DND-41 (cell line): ENCODE measurements at regions not wholly inside any gene's neighbourhood (a gene's known extent, or its start where the extent isn't known, plus 50 kb on each side); places are given as distances from the start of the nearest gene placed in this dataset.

ENCODE experiments used
- ATAC-seq: fragments of 200-7000 bp; cut with Tn5 transposase; 3 replicates; pipeline ENCODE4 v1.9.1; 2021; ENCODE audit warnings: low read depth; ENCODE audit not compliant: insufficient read depth
- DNase-seq: peaks from one replicate; pipeline ENCODE4 v3.0.0-alpha.2; 2020
- H2AFZ ChIP-seq: 2 replicates; pipeline ENCODE4 v1.6.0; 2012; ENCODE audit warnings: low read depth, low read length
- H3K27ac ChIP-seq: 2 replicates; pipeline ENCODE4 v1.5.1; 2012; ENCODE audit warnings: low read length, inconsistent platforms
- H3K27me3 ChIP-seq: fragments of 200-600 bp; sonication (generic); 2 replicates; pipeline ENCODE4 v1.6.0; 2012; ENCODE audit warnings: low read length, mild to moderate bottlenecking, inconsistent platforms; ENCODE audit not compliant: insufficient read depth, poor library complexity
- H3K36me3 ChIP-seq: 2 replicates; pipeline ENCODE4 v1.5.1; 2012; ENCODE audit warnings: low read length, inconsistent platforms; ENCODE audit not compliant: insufficient read depth
- H3K4me1 ChIP-seq: 2 replicates; pipeline ENCODE4 v1.5.1; 2012; ENCODE audit warnings: mild to moderate bottlenecking, low read length; ENCODE audit not compliant: insufficient read depth
- H3K4me2 ChIP-seq: 2 replicates; pipeline ENCODE4 v1.6.0; 2012; ENCODE audit warnings: mild to moderate bottlenecking, moderate library complexity, low read length, inconsistent platforms; ENCODE audit not compliant: insufficient read depth
- H3K4me3 ChIP-seq, 2 experiments: fragments of 200-600 bp in 1 of 2; shearing (Covaris generic) in 1 of 2; 2 replicates each; pipeline ENCODE4 v1.5.1; 2012 to 2016; ENCODE audit warnings: inconsistent platforms in 2 of 2, low read length in 2 of 2, mild to moderate bottlenecking in 2 of 2, low read depth in 1 of 2, moderate library complexity in 1 of 2
- H3K79me2 ChIP-seq: 2 replicates; pipeline ENCODE4 v1.6.0; 2012; ENCODE audit warnings: low read length, inconsistent platforms; ENCODE audit not compliant: insufficient read depth
- H3K9ac ChIP-seq: 2 replicates; pipeline ENCODE4 v1.6.0; 2012; ENCODE audit warnings: low read depth, mild to moderate bottlenecking, inconsistent platforms, low read length, moderate library complexity
- H3K9me3 ChIP-seq: 2 replicates; pipeline ENCODE4 v1.5.1; 2012; ENCODE audit warnings: low read length, moderate library complexity, mild to moderate bottlenecking, inconsistent platforms; ENCODE audit not compliant: insufficient read depth, severe bottlenecking
- H4K20me1 ChIP-seq: 2 replicates; pipeline ENCODE4 v1.6.0; 2012; ENCODE audit warnings: low read length; ENCODE audit not compliant: insufficient read depth
- EZH2 ChIP-seq: IDR thresholded peaks from 3 replicates; pipeline ENCODE4 v1.6.1; 2012; ENCODE audit warnings: borderline replicate concordance, low read depth, mild to moderate bottlenecking, moderate library complexity, low read length, inconsistent platforms; ENCODE audit not compliant: severe bottlenecking
- TF ChIP-seq, protein P1 (sequence below): IDR thresholded peaks from 2 replicates; pipeline ENCODE4 v1.5.1; 2012; ENCODE audit warnings: borderline replicate concordance, low read length, moderate library complexity, mild to moderate bottlenecking; ENCODE audit not compliant: poor library complexity, severe bottlenecking; ENCODE audit errors: extremely low read depth

GRCh38 chr4:24108567-24108966 lies 218.7 kb upstream of the PPARGC1A start:
- Histone ChIP-seq H3K36me3 (no peaks in the 10 kb centered on the region), H3K27ac (no peak overlapping the region), H3K9ac (no peak overlapping the region), H2AFZ (no peak overlapping the region), H3K9me3 (no peaks in the 10 kb centered on the region), H4K20me1 (no peaks in the 10 kb centered on the region), H3K4me1 (no peaks in the 10 kb centered on the region), H3K4me2 (no peak overlapping the region), H3K79me2 (no peaks in the 10 kb centered on the region), H3K27me3 (no peaks in the 10 kb centered on the region), H3K4me3 (no peak overlapping the region)
- TF ChIP-seq, protein P1, sequence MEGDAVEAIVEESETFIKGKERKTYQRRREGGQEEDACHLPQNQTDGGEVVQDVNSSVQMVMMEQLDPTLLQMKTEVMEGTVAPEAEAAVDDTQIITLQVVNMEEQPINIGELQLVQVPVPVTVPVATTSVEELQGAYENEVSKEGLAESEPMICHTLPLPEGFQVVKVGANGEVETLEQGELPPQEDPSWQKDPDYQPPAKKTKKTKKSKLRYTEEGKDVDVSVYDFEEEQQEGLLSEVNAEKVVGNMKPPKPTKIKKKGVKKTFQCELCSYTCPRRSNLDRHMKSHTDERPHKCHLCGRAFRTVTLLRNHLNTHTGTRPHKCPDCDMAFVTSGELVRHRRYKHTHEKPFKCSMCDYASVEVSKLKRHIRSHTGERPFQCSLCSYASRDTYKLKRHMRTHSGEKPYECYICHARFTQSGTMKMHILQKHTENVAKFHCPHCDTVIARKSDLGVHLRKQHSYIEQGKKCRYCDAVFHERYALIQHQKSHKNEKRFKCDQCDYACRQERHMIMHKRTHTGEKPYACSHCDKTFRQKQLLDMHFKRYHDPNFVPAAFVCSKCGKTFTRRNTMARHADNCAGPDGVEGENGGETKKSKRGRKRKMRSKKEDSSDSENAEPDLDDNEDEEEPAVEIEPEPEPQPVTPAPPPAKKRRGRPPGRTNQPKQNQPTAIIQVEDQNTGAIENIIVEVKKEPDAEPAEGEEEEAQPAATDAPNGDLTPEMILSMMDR, result no peak
- TF ChIP-seq EZH2, result no peak
- no peak for DNase-seq
- no peak for ATAC-seq

- H3K4me3 ChIP-seq, result no peak overlapping the region
- H3K27ac ChIP-seq, result no peak overlapping the region
- ATAC-seq, result no peak
- H3K79me2 ChIP-seq, result no peaks in the 10 kb centered on the region
- H3K4me1 ChIP-seq, result no peaks in the 10 kb centered on the region
- H3K36me3 ChIP-seq, result no peaks in the 10 kb centered on the region
- H3K9ac ChIP-seq, result no peak overlapping the region
- no peaks in the 10 kb centered on the region for H3K27me3 ChIP-seq
- peaks cover 3% of the 10 kb centered on the region for H3K9me3 ChIP-seq
- no peaks in the 10 kb centered on the region for H4K20me1 ChIP-seq
- H3K4me2 ChIP-seq, result no peak overlapping the region
- no peak for TF ChIP-seq EZH2
- TF ChIP-seq, protein P1, result no peak
- H2AFZ ChIP-seq, result no peak overlapping the region
- no peak for DNase-seq
Measured at GRCh38 chr4:24105327-24106038, 215.6 kb upstream of the PPARGC1A start.

DNA sequence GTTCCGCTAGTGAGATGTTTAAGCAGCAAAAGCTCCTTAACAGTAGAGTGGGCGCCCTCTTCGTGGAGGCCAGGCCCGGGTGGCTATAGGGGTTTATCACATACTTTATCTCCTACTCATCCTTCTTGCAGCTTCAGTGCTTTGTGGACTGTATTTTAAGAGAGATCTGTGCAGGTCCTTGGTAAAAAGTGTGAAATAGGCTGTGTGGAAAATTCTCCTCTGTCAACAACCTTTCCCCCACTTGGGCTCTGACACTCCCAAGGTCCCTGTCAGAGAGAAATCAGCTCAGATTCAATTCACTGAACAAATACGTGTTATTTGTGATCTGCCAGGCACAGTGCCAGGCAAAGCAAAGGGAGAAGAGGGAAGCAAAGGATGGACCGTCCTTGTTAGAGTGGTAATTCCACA lies 214.3 kb upstream of the PPARGC1A start:
- Histone ChIP-seq H3K79me2 (no peaks in the 10 kb centered on the region), H3K4me2 (no peak overlapping the region), H3K36me3 (no peaks in the 10 kb centered on the region), H3K4me3 (no peak overlapping the region), H3K9ac (no peak overlapping the region), H2AFZ (no peak overlapping the region), H4K20me1 (no peaks in the 10 kb centered on the region), H3K27ac (no peak overlapping the region), H3K9me3 (peaks cover 3% of the 10 kb centered on the region), H3K4me1 (no peaks in the 10 kb centered on the region), H3K27me3 (no peaks in the 10 kb centered on the region)
- no peak for ATAC-seq
- TF ChIP-seq, protein P1, result no peak
- TF ChIP-seq EZH2, result no peak
- DNase-seq, result no peak
